Natural killer cell (primary cell): ENCODE measurements at regions not wholly inside any gene's neighbourhood (a gene's known extent, or its start where the extent isn't known, plus 50 kb on each side); places are given as distances from the start of the nearest gene placed in this dataset.

ENCODE experiments used
- ATAC-seq, 3 donors: fragments of 150-1000 bp in 2 of 3; fragments of 200-7000 bp in 1 of 3; cut with Tn5 transposase; 1 replicate in 1 of 3; 2 replicates in 2 of 3; pipeline ENCODE4 v1.10.0; 2021; ENCODE audit warnings: mild to moderate bottlenecking in 2 of 3, moderate library complexity in 2 of 3
- DNase-seq, 2 donors: peaks; one replicate each; pipeline versions ENCODE4 v3.0.0 to v3.0.0-alpha.2; 2013 to 2021; ENCODE audit warnings: mixed read lengths in 1 of 2
- H3K27ac ChIP-seq: one replicate; pipeline ENCODE4 v1.5.1; 2013; ENCODE audit warnings: mild to moderate bottlenecking, low read length
- H3K27me3 ChIP-seq: one replicate; pipeline ENCODE4 v1.6.1; 2013; ENCODE audit warnings: low read length; ENCODE audit not compliant: control insufficient read depth, insufficient read depth
- H3K36me3 ChIP-seq: one replicate; pipeline ENCODE4 v1.6.1; 2013; ENCODE audit warnings: low read length; ENCODE audit not compliant: control insufficient read depth, insufficient read depth
- H3K4me1 ChIP-seq: one replicate; pipeline ENCODE4 v1.6.1; 2013; ENCODE audit warnings: low read length; ENCODE audit not compliant: control insufficient read depth, insufficient read depth
- H3K4me3 ChIP-seq: one replicate; pipeline ENCODE4 v1.5.1; 2013; ENCODE audit warnings: low read length
- H3K9me3 ChIP-seq: one replicate; pipeline ENCODE4 v1.6.1; 2013; ENCODE audit warnings: low read length; ENCODE audit not compliant: control insufficient read depth, insufficient read depth
- H3K27ac Mint-ChIP-seq, 2 donors: one replicate each; pipeline ENCODE4 v1.8.0; 2022; ENCODE audit warnings: mild to moderate bottlenecking in 2 of 2, mixed read lengths in 2 of 2, moderate library complexity in 1 of 2
- H3K27me3 Mint-ChIP-seq, 2 donors: one replicate each; pipeline ENCODE4 v1.8.0; 2022; ENCODE audit warnings: low read depth in 2 of 2, mixed read lengths in 2 of 2
- H3K36me3 Mint-ChIP-seq: one replicate; pipeline ENCODE4 v1.8.0; 2022; ENCODE audit warnings: mixed read lengths
- H3K4me1 Mint-ChIP-seq, 2 donors: one replicate each; pipeline ENCODE4 v1.8.0; 2022; ENCODE audit warnings: mixed read lengths in 2 of 2
- H3K4me3 Mint-ChIP-seq: one replicate; pipeline ENCODE4 v1.8.0; 2022; ENCODE audit warnings: mild to moderate bottlenecking, moderate library complexity, mixed read lengths
- H3K9me3 Mint-ChIP-seq, 2 donors: one replicate each; pipeline ENCODE4 v1.8.0; 2022; ENCODE audit warnings: mixed read lengths in 2 of 2
- WGBS: methylation state at CpG from one replicate; pipeline ENCODE4 v1.1.7; 2013; ENCODE audit warnings: missing lambda C conversion rate; ENCODE audit not compliant: insufficient coverage; 5-methylcytosine and 5-hydroxymethylcytosine counted together
- intact Hi-C: fragments of 100-400 bp; cut with micrococcal nuclease; formaldehyde crosslinking; loops from one replicate; pipeline ENCODE4 v1.14.2; 2022
- TF ChIP-seq, protein P1 (sequence below): fragments of 200-600 bp; IDR thresholded peaks from one replicate; pipeline ENCODE4 v1.8.0; 2022; ENCODE audit warnings: antibody characterized with exemption

DNA sequence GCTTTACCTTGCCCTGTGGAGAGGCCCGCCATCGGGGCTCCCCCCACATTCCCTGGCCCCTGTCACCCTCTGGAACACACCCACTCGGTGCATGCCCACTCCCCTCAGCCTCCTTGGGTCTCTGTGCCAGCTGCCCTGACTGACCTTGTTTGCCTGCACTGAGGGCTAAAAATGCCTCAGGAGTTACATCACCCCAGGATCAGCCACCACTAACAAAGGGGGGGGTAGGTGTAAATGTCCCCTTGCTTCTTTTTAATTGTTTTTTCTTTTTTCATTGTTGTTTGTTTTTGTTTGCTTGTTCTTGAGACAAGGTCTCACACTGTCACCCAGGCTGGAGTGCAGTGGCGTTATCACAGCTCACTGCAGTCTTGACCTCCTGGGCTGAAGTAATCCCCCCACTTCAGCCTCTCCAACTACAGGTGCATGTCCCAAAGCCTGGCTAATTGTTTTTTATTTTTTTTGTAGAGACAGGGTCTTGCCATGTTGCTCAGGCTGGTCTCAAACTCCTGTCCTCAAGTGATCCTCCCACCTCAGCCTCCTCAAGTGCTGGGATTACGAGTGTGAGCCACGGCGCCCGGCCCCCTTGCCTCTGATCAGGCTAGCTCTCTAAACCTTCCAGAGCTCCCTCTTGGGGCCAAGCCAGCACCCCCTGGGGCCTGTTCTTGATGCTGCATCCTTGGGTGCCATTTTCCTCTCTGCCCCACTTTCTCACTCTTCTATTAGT lies 297.1 kb downstream of the UQCRFS1 start:
- H3K9me3 Mint-ChIP-seq: no peaks in the 10 kb centered on the region
- DNase-seq: no peak

DNA sequence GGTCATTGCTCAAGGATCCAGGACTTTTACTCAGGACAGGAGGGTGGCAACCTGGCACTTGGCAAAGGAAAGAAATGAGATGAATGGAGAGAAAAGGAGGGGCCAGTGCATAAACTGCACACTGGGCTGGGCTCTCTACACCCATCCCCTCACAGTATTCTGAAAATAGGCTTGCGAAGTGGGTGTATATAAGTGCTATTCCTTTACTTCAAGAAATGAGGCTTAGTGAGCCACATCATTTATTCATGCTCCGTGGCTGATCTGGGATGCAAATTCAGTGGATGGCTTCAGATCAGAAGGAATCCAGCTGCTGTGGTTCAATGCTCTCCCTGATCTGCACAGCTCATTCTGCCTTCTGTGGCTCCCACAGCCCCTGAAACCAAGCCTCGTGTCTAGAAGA lies 297.7 kb downstream of the UQCRFS1 start:
- no peak overlapping the region for H3K27ac Mint-ChIP-seq
- DNase-seq (no peak), ATAC-seq (no peak)
- H3K36me3 ChIP-seq: no peaks in the 10 kb centered on the region
- TF ChIP-seq, protein P1, sequence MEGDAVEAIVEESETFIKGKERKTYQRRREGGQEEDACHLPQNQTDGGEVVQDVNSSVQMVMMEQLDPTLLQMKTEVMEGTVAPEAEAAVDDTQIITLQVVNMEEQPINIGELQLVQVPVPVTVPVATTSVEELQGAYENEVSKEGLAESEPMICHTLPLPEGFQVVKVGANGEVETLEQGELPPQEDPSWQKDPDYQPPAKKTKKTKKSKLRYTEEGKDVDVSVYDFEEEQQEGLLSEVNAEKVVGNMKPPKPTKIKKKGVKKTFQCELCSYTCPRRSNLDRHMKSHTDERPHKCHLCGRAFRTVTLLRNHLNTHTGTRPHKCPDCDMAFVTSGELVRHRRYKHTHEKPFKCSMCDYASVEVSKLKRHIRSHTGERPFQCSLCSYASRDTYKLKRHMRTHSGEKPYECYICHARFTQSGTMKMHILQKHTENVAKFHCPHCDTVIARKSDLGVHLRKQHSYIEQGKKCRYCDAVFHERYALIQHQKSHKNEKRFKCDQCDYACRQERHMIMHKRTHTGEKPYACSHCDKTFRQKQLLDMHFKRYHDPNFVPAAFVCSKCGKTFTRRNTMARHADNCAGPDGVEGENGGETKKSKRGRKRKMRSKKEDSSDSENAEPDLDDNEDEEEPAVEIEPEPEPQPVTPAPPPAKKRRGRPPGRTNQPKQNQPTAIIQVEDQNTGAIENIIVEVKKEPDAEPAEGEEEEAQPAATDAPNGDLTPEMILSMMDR: no peak
- no peak overlapping the region for H3K27ac ChIP-seq
- H3K9me3 Mint-ChIP-seq: no peaks in the 10 kb centered on the region
- H3K4me3 Mint-ChIP-seq: no peak overlapping the region
- H3K4me3 ChIP-seq: no peak overlapping the region
- H3K27me3 ChIP-seq: no peaks in the 10 kb centered on the region
- H3K4me1 ChIP-seq: no peaks in the 10 kb centered on the region
- peaks cover 2 to 9% of the 10 kb centered on the region in 2 donors for H3K27me3 Mint-ChIP-seq
- H3K4me1 Mint-ChIP-seq: no peaks in the 10 kb centered on the region
- no peaks in the 10 kb centered on the region for H3K9me3 ChIP-seq
- intact Hi-C loops: no loop called here
- WGBS: 76% methylated on average over 3 of the region's 3 CpGs
- H3K36me3 Mint-ChIP-seq: no peaks in the 10 kb centered on the region

More for the DNA sequence above, 297.1 kb downstream of the UQCRFS1 start:
- Mint-ChIP-seq H3K4me1 (no peaks in the 10 kb centered on the region), H3K4me3 (no peak overlapping the region), H3K27me3 (peaks cover 5 to 12% of the 10 kb centered on the region in 2 donors), H3K36me3 (no peaks in the 10 kb centered on the region), H3K27ac (no peak overlapping the region)
- no peaks in the 10 kb centered on the region for H3K36me3 ChIP-seq
- TF ChIP-seq, protein P1: no peak
- 86% methylated on average over 8 of the region's 8 CpGs for WGBS
- no peak overlapping the region for H3K4me3 ChIP-seq
- H3K9me3 ChIP-seq: no peaks in the 10 kb centered on the region
- intact Hi-C loops: no loop called here
- no peaks in the 10 kb centered on the region for H3K27me3 ChIP-seq
- ATAC-seq: no peak
- no peak overlapping the region for H3K27ac ChIP-seq
- H3K4me1 ChIP-seq: no peaks in the 10 kb centered on the region

DNA sequence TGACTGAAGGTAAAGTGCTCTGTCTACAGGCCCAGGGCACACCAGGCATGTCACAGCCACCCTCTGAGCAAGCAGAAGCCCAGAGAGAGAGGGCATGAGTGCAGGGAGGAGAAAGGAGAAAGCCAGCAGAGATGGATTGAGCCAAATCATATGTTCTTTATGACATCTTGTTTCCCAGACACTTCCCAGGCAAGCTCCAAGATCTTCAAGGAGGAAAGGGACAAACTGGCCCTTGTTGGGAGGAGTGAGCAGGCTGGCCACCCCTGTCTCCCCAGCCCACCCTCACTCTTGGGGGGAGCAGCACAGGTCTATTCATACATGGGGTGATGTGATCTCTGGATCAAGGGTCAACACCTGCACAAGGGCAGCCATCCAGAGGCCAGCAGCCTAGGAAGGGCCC lies 298.8 kb downstream of the UQCRFS1 start:
- TF ChIP-seq, protein P1: no peak
- no peak overlapping the region for H3K4me3 Mint-ChIP-seq
- H3K27me3 Mint-ChIP-seq: peaks cover 2 to 9% of the 10 kb centered on the region in 2 donors
- H3K4me3 ChIP-seq: no peak overlapping the region
- H3K27me3 ChIP-seq: no peaks in the 10 kb centered on the region
- intact Hi-C loops: no loop called here
- no peaks in the 10 kb centered on the region for H3K9me3 ChIP-seq
- ATAC-seq (no peak), DNase-seq (no peak)
- H3K36me3 Mint-ChIP-seq: no peaks in the 10 kb centered on the region
- no peak overlapping the region for H3K27ac Mint-ChIP-seq
- H3K4me1 ChIP-seq: no peaks in the 10 kb centered on the region
- no peaks in the 10 kb centered on the region for H3K4me1 Mint-ChIP-seq
- no peaks in the 10 kb centered on the region for H3K9me3 Mint-ChIP-seq
- H3K36me3 ChIP-seq: no peaks in the 10 kb centered on the region
- H3K27ac ChIP-seq: no peak overlapping the region

DNA sequence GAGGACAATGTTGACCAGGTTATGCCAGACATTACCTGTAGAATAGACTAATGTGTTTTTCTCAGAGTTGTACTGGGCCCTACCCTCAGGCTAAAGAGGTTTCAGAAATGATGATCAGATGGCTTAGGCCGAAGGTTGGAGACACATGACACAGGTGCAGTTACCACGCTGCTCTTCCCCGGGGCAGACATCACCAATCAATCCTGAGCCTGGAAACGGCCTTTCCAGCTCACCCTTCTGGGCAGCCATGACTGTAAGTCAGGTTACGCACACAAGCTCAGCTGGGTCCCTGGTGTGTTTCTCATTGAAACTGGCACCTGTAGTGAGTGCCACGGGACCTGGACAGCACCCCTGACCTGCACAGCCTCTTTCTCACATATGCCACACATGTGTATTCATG lies 299.3 kb downstream of the UQCRFS1 start:
- Histone ChIP-seq H3K27me3 (no peaks in the 10 kb centered on the region), H3K9me3 (no peaks in the 10 kb centered on the region)
- H3K27ac Mint-ChIP-seq: no peak overlapping the region

More for the DNA sequence above, 299.3 kb downstream of the UQCRFS1 start:
- intact Hi-C loops: no loop called here
- WGBS: 88% methylated on average over 6 of the region's 6 CpGs
- H3K36me3 ChIP-seq: no peaks in the 10 kb centered on the region
- TF ChIP-seq, protein P1: no peak
- no peak overlapping the region for H3K4me3 Mint-ChIP-seq
- no peaks in the 10 kb centered on the region for H3K4me1 ChIP-seq
- H3K9me3 Mint-ChIP-seq: no peaks in the 10 kb centered on the region
- DNase-seq (no peak), ATAC-seq (no peak)
- H3K36me3 Mint-ChIP-seq: no peaks in the 10 kb centered on the region
- no peak overlapping the region for H3K27ac ChIP-seq
- H3K4me1 Mint-ChIP-seq: no peaks in the 10 kb centered on the region
- H3K27me3 Mint-ChIP-seq: peaks cover 2 to 9% of the 10 kb centered on the region in 2 donors
- H3K4me3 ChIP-seq: no peak overlapping the region
